ENCODE measurements at regions not wholly inside any gene's neighbourhood (a gene's known extent, or its start where the extent isn't known, plus 50 kb on each side); places are given as distances from the start of the nearest gene placed in this dataset.

- DNase-seq (ENCODE audit: low read depth): no peak
Measured at GRCh38 chr17:63341276-63341675, 104.8 kb downstream of the CYB561 start.

- DNase-seq (ENCODE audit: low read depth): no peak
Measured at GRCh38 chr17:63344383-63344782, 101.7 kb downstream of the CYB561 start.

GRCh38 chr17:63345611-63346010 is 100.5 kb downstream of the CYB561 start:
- no peak for DNase-seq (ENCODE audit: low read depth)

GRCh38 chr17:63347475-63347874 is 98.6 kb downstream of the CYB561 start:
- no peak for DNase-seq (ENCODE audit: low read depth)

GRCh38 chr17:63349478-63350000 is 96.6 kb downstream of the CYB561 start:
- no peak for DNase-seq (ENCODE audit: low read depth)

GRCh38 chr17:63350364-63350763 is 95.7 kb downstream of the CYB561 start:
- no peak for DNase-seq (ENCODE audit: low read depth)

GRCh38 chr17:63354256-63354655 is 91.8 kb downstream of the CYB561 start:
- DNase-seq (ENCODE audit: low read depth): no peak

GRCh38 chr17:63356337-63356757 is 89.8 kb downstream of the CYB561 start:
- DNase-seq (ENCODE audit: low read depth): peak; percentile 55

- peak; percentile 89 for DNase-seq (ENCODE audit: low read depth)
Measured at GRCh38 chr17:63358111-63358839, 87.8 kb downstream of the CYB561 start.

- no peak for DNase-seq (ENCODE audit: low read depth)
Measured at GRCh38 chr17:63358956-63359355, 87.2 kb downstream of the CYB561 start.

- DNase-seq (ENCODE audit: low read depth): no peak
Measured at GRCh38 chr17:63361182-63361581, 84.9 kb downstream of the CYB561 start.

GRCh38 chr17:63362115-63362514 is 84.0 kb downstream of the CYB561 start:
- DNase-seq (ENCODE audit: low read depth): no peak

- DNase-seq (ENCODE audit: low read depth): no peak
Measured at GRCh38 chr17:63364387-63364786, 81.7 kb downstream of the CYB561 start.

- DNase-seq (ENCODE audit: low read depth): no peak
Measured at GRCh38 chr17:63364944-63365343, 81.2 kb downstream of the CYB561 start.

- no peak for DNase-seq (ENCODE audit: low read depth)
Measured at GRCh38 chr17:63365366-63366240, 80.5 kb downstream of the CYB561 start.

GRCh38 chr17:63366241-63366566 is 79.9 kb downstream of the CYB561 start:
- DNase-seq (ENCODE audit: low read depth): no peak

GRCh38 chr17:63369233-63369632 is 76.9 kb downstream of the CYB561 start:
- no peak for DNase-seq (ENCODE audit: low read depth)

GRCh38 chr17:63370696-63371095 is 75.4 kb downstream of the CYB561 start:
- no peak for DNase-seq (ENCODE audit: low read depth)

- no peak for DNase-seq (ENCODE audit: low read depth)
Measured at GRCh38 chr17:63376949-63377348, 69.2 kb downstream of the CYB561 start.

- DNase-seq (ENCODE audit: low read depth): no peak
Measured at GRCh38 chr17:63378411-63379375, 67.4 kb downstream of the CYB561 start.

- DNase-seq (ENCODE audit: low read depth): no peak
Measured at GRCh38 chr17:63379636-63380035, 66.5 kb downstream of the CYB561 start.
